Tibial nerve (tissue), 3 donors: ENCODE measurements at regions not wholly inside any gene's neighbourhood (a gene's known extent, or its start where the extent isn't known, plus 50 kb on each side); places are given as distances from the start of the nearest gene placed in this dataset.

Experiments used
- POLR2A ChIP-seq, 2 donors: fragments of 450-650 bp; IDR thresholded peaks; one replicate each; pipeline ENCODE4 v1.6.1; 2017; ENCODE audit warnings: antibody characterized with exemption in 2 of 2, mild to moderate bottlenecking in 2 of 2, moderate library complexity in 2 of 2
- TF ChIP-seq, protein P1 (sequence below), 5 experiments: fragments of 200-600 bp in 3 of 5; fragments of 450-650 bp in 2 of 5; sonication (generic) in 3 of 5; IDR thresholded peaks; one replicate each; pipeline ENCODE4 v1.5.1; 2016 to 2019; ENCODE audit warnings: antibody characterized with exemption in 5 of 5, mild to moderate bottlenecking in 3 of 5, moderate library complexity in 2 of 5

DNA sequence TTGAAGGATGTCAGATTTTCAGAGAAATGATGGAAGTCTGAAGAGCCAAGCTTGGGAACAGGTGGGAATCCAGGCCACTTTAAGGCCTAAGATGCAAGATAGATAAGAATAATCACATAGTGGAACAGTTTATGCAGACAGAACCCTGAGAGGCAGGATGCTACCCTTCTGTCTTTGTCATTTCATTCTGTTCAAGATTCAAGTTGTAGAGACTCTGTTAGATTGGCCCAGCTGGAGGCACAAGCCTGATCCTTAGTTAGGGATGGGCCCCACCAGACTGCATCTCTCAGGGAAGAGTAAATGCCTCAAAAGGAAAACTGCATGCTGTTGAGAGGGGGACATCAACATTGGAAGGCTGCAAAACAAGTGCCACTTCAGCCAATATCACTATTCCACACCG is 287.0 kb downstream of the PCNX1 start:
- TF ChIP-seq, protein P1, sequence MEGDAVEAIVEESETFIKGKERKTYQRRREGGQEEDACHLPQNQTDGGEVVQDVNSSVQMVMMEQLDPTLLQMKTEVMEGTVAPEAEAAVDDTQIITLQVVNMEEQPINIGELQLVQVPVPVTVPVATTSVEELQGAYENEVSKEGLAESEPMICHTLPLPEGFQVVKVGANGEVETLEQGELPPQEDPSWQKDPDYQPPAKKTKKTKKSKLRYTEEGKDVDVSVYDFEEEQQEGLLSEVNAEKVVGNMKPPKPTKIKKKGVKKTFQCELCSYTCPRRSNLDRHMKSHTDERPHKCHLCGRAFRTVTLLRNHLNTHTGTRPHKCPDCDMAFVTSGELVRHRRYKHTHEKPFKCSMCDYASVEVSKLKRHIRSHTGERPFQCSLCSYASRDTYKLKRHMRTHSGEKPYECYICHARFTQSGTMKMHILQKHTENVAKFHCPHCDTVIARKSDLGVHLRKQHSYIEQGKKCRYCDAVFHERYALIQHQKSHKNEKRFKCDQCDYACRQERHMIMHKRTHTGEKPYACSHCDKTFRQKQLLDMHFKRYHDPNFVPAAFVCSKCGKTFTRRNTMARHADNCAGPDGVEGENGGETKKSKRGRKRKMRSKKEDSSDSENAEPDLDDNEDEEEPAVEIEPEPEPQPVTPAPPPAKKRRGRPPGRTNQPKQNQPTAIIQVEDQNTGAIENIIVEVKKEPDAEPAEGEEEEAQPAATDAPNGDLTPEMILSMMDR (IDR thresholded peaks at IDR 0.05): no peak
- TF ChIP-seq POLR2A (IDR thresholded peaks at IDR 0.05): no peak
